Cardiac fibroblast (primary cell): ENCODE measurements at regions not wholly inside any gene's neighbourhood (a gene's known extent, or its start where the extent isn't known, plus 50 kb on each side); places are given as distances from the start of the nearest gene placed in this dataset.

ENCODE experiments used
- DNase-seq, 2 donors: peaks; one replicate each; pipeline versions ENCODE4 v3.0.0 to v3.0.0-alpha.2; 2010; ENCODE audit warnings: low read depth in 2 of 2
- H3K4me3 ChIP-seq, 2 donors: replicated peaks in 1 of 2; 1 replicate in 1 of 2; 2 replicates in 1 of 2; pipeline ENCODE4 v1.5.1; 2011; ENCODE audit warnings: low read depth in 2 of 2, low read length in 2 of 2, mild to moderate bottlenecking in 2 of 2, moderate library complexity in 1 of 2
- TF ChIP-seq, protein P1 (sequence below): IDR thresholded peaks from one replicate; pipeline ENCODE4 v1.5.1; 2011; ENCODE audit warnings: low read depth, mild to moderate bottlenecking, low read length, inconsistent platforms

DNA sequence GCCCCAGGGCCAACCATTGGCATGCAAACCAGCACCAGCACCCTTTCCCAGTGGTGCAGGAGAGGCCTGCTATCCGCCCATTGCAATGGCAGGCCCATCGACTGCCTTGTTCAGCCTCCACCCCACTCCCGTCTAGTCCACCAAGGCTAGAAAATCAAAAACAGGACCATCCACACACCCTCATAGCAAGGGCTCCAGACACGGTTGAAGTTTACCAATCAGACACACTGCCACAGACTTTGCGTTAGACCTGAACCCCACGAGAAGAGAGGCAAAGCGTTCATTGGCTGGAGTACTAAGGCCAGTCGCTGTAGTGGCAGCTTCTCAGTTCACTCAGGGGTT, 95.3 kb upstream of the TEX51 start:
- H3K4me3 ChIP-seq, result no peak overlapping the region
- TF ChIP-seq, protein P1, sequence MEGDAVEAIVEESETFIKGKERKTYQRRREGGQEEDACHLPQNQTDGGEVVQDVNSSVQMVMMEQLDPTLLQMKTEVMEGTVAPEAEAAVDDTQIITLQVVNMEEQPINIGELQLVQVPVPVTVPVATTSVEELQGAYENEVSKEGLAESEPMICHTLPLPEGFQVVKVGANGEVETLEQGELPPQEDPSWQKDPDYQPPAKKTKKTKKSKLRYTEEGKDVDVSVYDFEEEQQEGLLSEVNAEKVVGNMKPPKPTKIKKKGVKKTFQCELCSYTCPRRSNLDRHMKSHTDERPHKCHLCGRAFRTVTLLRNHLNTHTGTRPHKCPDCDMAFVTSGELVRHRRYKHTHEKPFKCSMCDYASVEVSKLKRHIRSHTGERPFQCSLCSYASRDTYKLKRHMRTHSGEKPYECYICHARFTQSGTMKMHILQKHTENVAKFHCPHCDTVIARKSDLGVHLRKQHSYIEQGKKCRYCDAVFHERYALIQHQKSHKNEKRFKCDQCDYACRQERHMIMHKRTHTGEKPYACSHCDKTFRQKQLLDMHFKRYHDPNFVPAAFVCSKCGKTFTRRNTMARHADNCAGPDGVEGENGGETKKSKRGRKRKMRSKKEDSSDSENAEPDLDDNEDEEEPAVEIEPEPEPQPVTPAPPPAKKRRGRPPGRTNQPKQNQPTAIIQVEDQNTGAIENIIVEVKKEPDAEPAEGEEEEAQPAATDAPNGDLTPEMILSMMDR, result no peak
- DNase-seq, result no peak

DNA sequence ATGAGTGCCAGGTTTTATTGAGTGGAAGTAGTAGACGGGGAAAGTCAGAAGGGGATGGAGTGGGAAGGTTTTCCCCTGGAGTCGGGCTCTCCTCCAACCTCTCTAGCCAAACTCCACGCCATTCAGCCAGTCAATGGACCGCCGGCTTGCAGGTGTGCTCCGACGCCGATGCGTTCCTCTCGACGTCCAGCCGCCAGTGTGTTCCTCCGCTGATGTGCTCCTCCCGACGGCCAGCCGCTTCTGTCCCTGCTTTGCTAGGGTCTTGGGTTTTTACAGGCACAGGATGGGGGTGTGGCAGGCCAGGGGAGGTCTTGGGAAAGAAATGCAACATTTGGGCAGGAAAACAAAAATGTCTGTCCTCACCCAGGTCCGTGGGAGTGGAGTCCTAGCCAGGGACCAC, 94.3 kb upstream of the TEX51 start:
- no peak for DNase-seq
- H3K4me3 ChIP-seq, result no peak overlapping the region
- TF ChIP-seq, protein P1, result no peak

DNA sequence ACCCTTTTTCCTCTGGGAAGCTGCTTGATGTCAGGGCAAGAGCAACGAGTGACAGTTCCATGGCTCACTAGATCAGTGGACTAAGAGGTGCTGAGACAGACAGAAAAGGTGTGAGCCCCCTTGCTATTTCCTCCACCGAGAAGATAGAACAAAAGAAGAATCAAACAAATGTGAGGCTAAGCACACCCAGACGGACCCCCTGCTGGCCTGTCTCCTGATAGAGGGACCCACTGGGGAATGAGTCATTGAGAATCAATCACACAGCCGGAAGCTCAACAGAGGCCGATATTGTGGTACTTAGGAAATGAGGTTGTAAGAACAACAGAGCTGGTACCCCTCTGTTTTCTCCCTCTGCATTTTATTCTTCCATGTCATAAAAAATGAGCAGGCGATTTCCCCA, 89.8 kb upstream of the TEX51 start:
- TF ChIP-seq, protein P1, result no peak
- no peak for DNase-seq
- no peak overlapping the region for H3K4me3 ChIP-seq

DNA sequence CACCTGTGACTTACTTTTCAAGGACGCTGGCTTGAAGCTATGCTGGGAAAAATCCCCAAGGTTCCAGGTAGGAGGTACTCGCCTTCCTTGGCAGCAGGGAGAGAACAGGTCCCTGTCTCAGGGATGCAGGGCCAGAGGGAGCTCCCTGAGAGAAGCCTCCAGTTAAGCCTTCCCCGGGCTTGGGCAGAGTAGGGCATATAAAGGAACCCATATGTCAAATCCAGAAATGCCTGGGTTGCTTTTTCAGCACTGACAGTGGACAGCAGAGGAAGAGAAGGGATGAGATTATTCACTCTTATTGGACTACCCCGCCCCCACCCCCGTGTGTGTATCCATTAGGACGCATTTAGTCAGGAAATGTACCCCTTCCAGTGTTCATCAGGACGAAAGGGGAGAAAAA, 89.3 kb upstream of the TEX51 start:
- H3K4me3 ChIP-seq, result no peak overlapping the region
- DNase-seq, result no peak
- TF ChIP-seq, protein P1, result no peak

DNA sequence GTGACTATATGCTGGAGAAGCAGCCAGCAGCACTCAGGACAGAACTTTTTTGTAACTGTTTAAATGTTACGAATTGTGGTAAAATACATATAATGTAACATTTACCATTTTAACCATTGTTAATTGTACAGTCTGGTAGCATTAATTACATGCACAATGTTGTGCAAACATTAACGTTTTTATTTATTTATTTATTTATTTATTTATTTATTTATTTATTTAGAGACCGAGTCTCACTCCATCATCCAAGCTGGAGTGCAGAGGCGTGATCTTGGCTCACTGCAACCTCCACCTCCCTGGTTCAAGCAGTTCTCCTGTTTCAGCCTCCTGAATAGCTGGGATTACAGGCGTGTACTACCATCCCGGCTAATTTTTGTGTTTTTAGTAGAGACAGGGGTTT, 88.7 kb upstream of the TEX51 start:
- no peak for DNase-seq
- TF ChIP-seq, protein P1, result no peak
- H3K4me3 ChIP-seq, result no peak overlapping the region

DNA sequence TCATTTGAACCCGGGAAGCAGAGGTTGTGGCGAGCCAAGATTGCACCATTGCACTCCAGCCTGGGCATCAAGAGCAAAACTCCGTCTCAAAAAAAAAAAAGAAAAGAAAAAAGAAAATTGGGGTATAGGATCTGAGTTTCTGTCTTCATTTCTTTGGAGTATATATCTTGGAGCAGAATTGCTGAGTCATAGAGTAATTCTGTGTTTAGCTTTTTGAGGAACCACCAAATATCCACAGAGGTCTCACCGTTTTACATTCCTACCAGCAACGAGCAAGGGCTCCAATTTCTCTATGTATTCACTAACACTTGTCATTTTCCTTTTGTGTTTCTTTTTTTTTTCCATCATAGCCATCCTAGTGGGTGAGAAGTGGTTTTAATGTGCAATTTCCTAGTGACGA, 87.6 kb upstream of the TEX51 start:
- H3K4me3 ChIP-seq, result no peak overlapping the region
- no peak for DNase-seq
- TF ChIP-seq, protein P1, result no peak

DNA sequence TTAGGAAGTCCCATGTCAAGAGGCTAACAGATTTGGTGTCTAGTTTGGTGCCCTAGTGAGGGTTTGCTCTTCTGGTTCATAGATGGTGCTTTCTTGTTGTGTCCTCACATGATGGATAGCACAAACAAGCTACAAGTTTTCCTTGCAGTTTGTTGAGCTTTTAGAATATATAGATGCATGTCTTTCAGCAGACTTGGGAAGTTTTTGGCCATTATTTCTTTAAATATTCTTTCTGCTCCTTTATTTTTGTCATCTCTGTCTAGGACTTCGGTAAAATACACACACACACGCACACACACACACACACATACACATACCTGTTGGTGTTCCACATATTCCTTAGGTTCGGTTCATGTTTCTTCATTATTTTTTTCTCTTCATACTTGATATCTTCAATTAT, 81.5 kb upstream of the TEX51 start:
- TF ChIP-seq, protein P1, result no peak
- no peak overlapping the region for H3K4me3 ChIP-seq

More for the DNA sequence above, 81.5 kb upstream of the TEX51 start:
- no peak for DNase-seq
